ENCODE measurements at regions not wholly inside any gene's neighbourhood (a gene's known extent, or its start where the extent isn't known, plus 50 kb on each side); places are given as distances from the start of the nearest gene placed in this dataset.

DNA sequence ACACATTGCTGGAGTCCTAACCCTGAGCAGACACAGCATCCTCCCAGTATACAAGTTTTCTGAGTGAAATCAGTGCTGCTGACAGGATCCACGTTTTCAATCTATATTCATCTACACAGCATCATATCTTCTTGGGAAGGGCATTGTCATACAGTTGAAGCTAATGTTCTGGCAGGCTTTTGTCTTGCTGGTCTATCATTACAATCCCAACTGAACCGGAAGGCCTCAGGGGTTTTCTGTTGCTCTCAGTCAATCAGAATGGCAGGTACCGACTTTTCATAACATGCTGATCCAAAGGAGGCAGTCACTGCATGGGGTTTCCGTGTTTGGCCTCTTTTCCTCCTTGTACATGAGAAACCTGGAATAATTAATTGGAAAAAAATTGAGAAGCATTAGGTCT, 2118.8 kb upstream of the WWC1 start:
- no peak overlapping the region for H3K4me3 ChIP-seq (ENCODE audit: low read depth, low read length)
- TF ChIP-seq, protein P1, sequence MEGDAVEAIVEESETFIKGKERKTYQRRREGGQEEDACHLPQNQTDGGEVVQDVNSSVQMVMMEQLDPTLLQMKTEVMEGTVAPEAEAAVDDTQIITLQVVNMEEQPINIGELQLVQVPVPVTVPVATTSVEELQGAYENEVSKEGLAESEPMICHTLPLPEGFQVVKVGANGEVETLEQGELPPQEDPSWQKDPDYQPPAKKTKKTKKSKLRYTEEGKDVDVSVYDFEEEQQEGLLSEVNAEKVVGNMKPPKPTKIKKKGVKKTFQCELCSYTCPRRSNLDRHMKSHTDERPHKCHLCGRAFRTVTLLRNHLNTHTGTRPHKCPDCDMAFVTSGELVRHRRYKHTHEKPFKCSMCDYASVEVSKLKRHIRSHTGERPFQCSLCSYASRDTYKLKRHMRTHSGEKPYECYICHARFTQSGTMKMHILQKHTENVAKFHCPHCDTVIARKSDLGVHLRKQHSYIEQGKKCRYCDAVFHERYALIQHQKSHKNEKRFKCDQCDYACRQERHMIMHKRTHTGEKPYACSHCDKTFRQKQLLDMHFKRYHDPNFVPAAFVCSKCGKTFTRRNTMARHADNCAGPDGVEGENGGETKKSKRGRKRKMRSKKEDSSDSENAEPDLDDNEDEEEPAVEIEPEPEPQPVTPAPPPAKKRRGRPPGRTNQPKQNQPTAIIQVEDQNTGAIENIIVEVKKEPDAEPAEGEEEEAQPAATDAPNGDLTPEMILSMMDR (IDR thresholded peaks at IDR 0.05; ENCODE audit: control insufficient read depth, extremely low read depth, insufficient read depth) = no peak
- no peak for DNase-seq (ENCODE audit: low read depth)

DNA sequence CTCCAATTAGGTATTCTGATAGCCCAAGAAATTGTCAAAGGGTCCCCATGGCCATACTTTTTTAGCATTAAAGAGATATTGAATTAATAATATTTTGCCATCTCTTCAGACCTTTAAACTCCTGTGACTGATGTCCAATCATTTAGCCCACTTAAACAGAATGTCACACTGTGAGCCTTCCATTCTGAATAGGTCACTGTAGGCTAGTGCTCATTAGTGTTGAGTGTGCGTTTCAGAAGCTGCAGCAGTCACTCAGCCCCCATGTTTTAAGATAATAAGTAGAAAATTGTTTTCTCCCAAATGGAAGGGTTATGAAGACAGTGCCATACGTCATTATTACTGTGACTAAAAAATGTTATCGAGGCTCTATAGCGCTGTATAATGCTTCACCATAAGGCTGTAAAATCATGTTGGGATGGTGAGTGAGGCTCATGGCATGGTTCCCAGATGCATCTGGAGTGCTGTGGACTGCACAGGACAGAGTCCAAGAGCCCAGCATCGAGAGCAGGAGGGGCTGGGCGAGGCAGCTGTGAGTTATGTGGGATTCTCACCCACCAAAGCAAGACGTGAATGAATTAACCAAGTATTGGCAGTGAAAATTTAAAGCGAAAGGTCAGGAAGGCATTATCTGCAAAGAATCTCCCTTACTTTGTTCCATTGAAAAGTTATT, 2112.9 kb upstream of the WWC1 start:
- TF ChIP-seq, protein P1 (IDR thresholded peaks at IDR 0.05; ENCODE audit: control insufficient read depth, extremely low read depth, insufficient read depth) = no peak
- H3K4me3 ChIP-seq (ENCODE audit: low read depth, low read length) = no peak overlapping the region
- DNase-seq (ENCODE audit: low read depth) = no peak

DNA sequence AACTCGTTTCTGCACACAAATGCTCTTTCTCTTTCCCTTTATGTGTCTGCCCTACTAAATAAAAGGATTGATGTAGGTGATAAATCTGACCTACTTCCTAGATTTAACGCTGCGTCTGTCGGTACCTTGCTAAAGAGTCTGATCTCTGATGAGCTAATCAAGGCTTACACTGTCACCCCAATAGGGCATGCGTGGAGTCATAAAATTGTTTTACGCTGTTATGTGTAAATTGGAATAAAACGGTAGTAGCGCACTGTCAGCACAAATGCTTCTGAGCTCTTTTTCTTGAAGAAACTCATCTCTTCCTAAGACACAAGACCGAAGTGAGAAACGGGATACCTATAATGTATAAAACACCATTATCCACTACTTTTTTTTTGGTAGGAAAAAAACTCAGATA, 2106.3 kb upstream of the WWC1 start:
- no peak for DNase-seq (ENCODE audit: low read depth)
- no peak overlapping the region for H3K4me3 ChIP-seq (ENCODE audit: low read depth, low read length)
- TF ChIP-seq, protein P1 (IDR thresholded peaks at IDR 0.05; ENCODE audit: control insufficient read depth, extremely low read depth, insufficient read depth) = no peak

DNA sequence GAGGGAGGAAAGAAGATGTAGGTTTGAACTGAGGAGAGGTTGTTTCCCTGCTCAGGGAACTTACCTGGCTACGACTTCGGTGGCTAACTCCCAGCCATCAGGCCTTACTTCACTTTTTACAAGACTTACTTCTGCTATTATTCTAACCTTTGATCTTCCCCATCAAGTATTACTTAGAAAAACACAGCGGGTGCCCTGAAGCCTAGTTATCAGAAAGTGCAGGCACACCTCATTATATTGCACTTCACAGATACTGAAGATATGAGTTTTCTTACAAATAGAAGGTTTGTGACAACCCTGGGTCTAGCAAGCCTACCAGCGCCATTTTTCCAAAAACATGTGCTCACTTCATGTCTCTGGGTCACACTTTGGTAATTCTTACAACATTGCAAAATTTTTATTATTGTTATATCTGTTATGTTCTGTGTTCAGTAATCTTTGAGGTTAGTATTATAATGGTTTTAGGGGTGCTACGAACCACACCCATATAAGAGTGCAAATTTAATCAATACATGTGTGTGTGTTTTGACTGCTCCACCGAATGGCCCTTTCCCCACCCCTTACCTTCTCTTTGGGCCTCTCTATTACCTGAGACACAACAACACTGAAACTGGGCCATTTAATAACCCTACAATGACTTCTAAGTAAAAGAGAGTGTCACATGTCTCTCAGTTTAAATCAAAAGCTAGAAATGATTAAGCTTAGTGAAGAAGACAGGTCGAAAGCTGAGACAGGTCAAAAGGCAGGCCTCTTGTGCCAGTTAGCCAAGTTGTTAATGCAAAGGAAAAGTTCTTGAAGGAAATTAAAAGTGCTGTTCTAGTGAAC, 2102.7 kb upstream of the WWC1 start:
- DNase-seq (ENCODE audit: low read depth) = no peak
- H3K4me3 ChIP-seq (ENCODE audit: low read depth, low read length) = no peak overlapping the region
- TF ChIP-seq, protein P1 (IDR thresholded peaks at IDR 0.05; ENCODE audit: control insufficient read depth, extremely low read depth, insufficient read depth) = no peak

DNA sequence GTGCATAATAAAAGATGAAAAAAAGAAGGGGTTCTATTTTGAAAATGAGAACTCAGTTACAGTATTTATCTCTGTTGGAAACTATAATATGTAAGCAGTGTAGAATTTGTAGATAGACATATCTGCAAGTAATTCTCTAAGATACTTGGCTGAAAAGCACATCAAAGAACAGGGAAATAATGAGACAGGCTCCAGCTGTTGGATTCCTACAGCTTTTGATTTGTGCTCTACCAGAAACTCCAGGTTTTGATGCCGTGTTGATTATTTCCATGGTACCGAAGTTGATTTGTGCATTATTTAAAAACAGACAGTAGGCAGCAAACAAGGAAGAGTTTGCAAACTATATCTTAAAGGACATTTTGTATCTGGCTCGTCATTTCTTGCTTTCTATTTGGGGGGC, 2098.7 kb upstream of the WWC1 start:
- DNase-seq (ENCODE audit: low read depth) = no peak
- H3K4me3 ChIP-seq (ENCODE audit: low read depth, low read length) = no peak overlapping the region
- TF ChIP-seq, protein P1 (IDR thresholded peaks at IDR 0.05; ENCODE audit: control insufficient read depth, extremely low read depth, insufficient read depth) = no peak

DNA sequence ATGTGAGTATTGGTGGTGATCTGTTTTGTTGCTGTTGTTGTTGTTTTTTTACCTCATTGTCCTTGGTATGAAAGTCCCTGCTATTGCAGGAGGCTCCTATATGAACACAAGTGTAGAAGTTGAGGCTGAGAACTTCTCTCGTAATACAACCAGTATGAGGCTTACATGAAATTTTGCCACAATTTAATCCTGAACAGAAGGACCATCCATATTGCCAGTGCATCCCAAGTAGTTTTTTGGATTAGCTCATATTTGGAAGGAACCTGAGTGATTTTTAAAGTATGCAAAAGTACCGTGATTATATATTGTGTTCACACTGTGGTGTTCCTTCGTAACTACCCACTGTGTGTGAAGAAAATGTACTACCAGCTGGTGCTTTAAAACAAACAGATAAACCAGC, 2095.5 kb upstream of the WWC1 start:
- H3K4me3 ChIP-seq (ENCODE audit: low read depth, low read length) = no peak overlapping the region
- no peak for DNase-seq (ENCODE audit: low read depth)

More for the DNA sequence above, 2095.5 kb upstream of the WWC1 start:
- TF ChIP-seq, protein P1 (IDR thresholded peaks at IDR 0.05; ENCODE audit: control insufficient read depth, extremely low read depth, insufficient read depth) = no peak

All from LNCaP clone FGC (cell line).